Hepatocyte (in vitro differentiated cells): ENCODE measurements at regions not wholly inside any gene's neighbourhood (a gene's known extent, or its start where the extent isn't known, plus 50 kb on each side); places are given as distances from the start of the nearest gene placed in this dataset.

Experiments
- DNase-seq: peaks from one replicate; pipeline ENCODE4 v3.0.0-alpha.2; 2016; ENCODE audit warnings: low spot score
- H2AFZ ChIP-seq: fragments of 200-600 bp; sonication (generic); 2 replicates; pipeline ENCODE4 v1.6.0; 2016; ENCODE audit warnings: antibody characterized with exemption, mild to moderate bottlenecking
- H3K27ac ChIP-seq: fragments of 200-600 bp; sonication (generic); 2 replicates; pipeline ENCODE4 v1.5.1; 2016; ENCODE audit warnings: mild to moderate bottlenecking
- H3K27me3 ChIP-seq: fragments of 200-600 bp; sonication (generic); 2 replicates; pipeline ENCODE4 v1.6.1; 2016
- H3K36me3 ChIP-seq: fragments of 200-600 bp; sonication (generic); replicated peaks from 2 replicates; pipeline ENCODE4 v1.5.1; 2016; ENCODE audit warnings: low read depth; ENCODE audit not compliant: insufficient read depth
- H3K4me1 ChIP-seq: fragments of 200-600 bp; sonication (generic); 2 replicates; pipeline ENCODE4 v1.5.1; 2016; ENCODE audit warnings: mild to moderate bottlenecking, moderate library complexity; ENCODE audit not compliant: insufficient read depth
- H3K4me2 ChIP-seq: fragments of 200-600 bp; sonication (generic); 2 replicates; pipeline ENCODE4 v1.6.0; 2016
- H3K4me3 ChIP-seq: fragments of 200-600 bp; sonication (generic); 2 replicates; pipeline ENCODE4 v1.5.1; 2016; ENCODE audit warnings: mild to moderate bottlenecking
- H3K79me2 ChIP-seq: fragments of 200-600 bp; sonication (generic); 2 replicates; pipeline ENCODE4 v1.6.0; 2017; ENCODE audit warnings: mild to moderate bottlenecking
- H3K9me2 ChIP-seq: fragments of 200-600 bp; sonication (generic); replicated peaks from 2 replicates; pipeline ENCODE4 v1.6.0; 2017; ENCODE audit warnings: mild to moderate bottlenecking; ENCODE audit not compliant: insufficient read depth
- H3K9me3 ChIP-seq: fragments of 200-600 bp; sonication (generic); 2 replicates; pipeline ENCODE4 v1.5.1; 2016; ENCODE audit warnings: low read depth, mild to moderate bottlenecking
- H4K20me1 ChIP-seq: fragments of 200-600 bp; sonication (generic); 2 replicates; pipeline ENCODE4 v1.6.0; 2016; ENCODE audit warnings: mild to moderate bottlenecking; ENCODE audit not compliant: insufficient read depth, poor library complexity, severe bottlenecking
- CTCF ChIP-seq: fragments of 200-600 bp; sonication (generic); IDR thresholded peaks from 2 replicates; pipeline ENCODE4 v1.5.1; 2016; ENCODE audit warnings: antibody characterized with exemption, mild to moderate bottlenecking; ENCODE audit not compliant: poor library complexity
- EZH2 ChIP-seq: fragments of 200-600 bp; sonication (generic); IDR thresholded peaks from 2 replicates; pipeline ENCODE4 v1.6.1; 2016; ENCODE audit warnings: antibody characterized with exemption, mild to moderate bottlenecking, borderline replicate concordance
- EZH2phosphoT487 ChIP-seq: fragments of 200-600 bp; sonication (generic); IDR thresholded peaks from one replicate; pipeline ENCODE4 v1.6.1; 2018; ENCODE audit warnings: antibody characterized with exemption, mild to moderate bottlenecking, low read depth, moderate library complexity; ENCODE audit not compliant: unreplicated experiment, severe bottlenecking
- WGBS: methylation state at CpG from one replicate; pipeline ENCODE4 v1.1.6; 2016; ENCODE audit warnings: low lambda C conversion rate; ENCODE audit errors: missing lambda C conversion rate; 5-methylcytosine and 5-hydroxymethylcytosine counted together

GRCh38 chr20:24866008-24866407, 83.1 kb upstream of the CST7 start:
- Histone ChIP-seq H3K4me1 (no peaks in the 10 kb centered on the region), H3K27me3 (no peaks in the 10 kb centered on the region), H3K9me3 (no peaks in the 10 kb centered on the region), H3K4me3 (no peak overlapping the region), H3K79me2 (no peaks in the 10 kb centered on the region), H3K9me2 (no peaks in the 10 kb centered on the region), H3K36me3 (no peaks in the 10 kb centered on the region), H4K20me1 (no peaks in the 10 kb centered on the region), H3K27ac (no peak overlapping the region), H3K4me2 (no peak overlapping the region), H2AFZ (no peak overlapping the region)
- TF ChIP-seq CTCF (no peak), EZH2 (no peak), EZH2phosphoT487 (no peak)
- 92% methylated on average over 1 of the region's 1 CpG for WGBS
- DNase-seq: no peak

- 98% methylated on average over 4 of the region's 4 CpGs for WGBS
- H3K9me2 ChIP-seq: no peaks in the 10 kb centered on the region
- no peak overlapping the region for H3K27ac ChIP-seq
- no peaks in the 10 kb centered on the region for H3K27me3 ChIP-seq
- H3K79me2 ChIP-seq: no peaks in the 10 kb centered on the region
- H3K4me3 ChIP-seq: no peak overlapping the region
- no peak overlapping the region for H3K4me2 ChIP-seq
- H3K36me3 ChIP-seq: no peaks in the 10 kb centered on the region
- TF ChIP-seq CTCF: no peak
- no peak for TF ChIP-seq EZH2
- no peak for TF ChIP-seq EZH2phosphoT487
- H4K20me1 ChIP-seq: no peaks in the 10 kb centered on the region
- no peaks in the 10 kb centered on the region for H3K4me1 ChIP-seq
- no peak overlapping the region for H2AFZ ChIP-seq
- no peak for DNase-seq
- no peaks in the 10 kb centered on the region for H3K9me3 ChIP-seq
Measured at GRCh38 chr20:24866742-24867141, 82.3 kb upstream of the CST7 start.

- no peak overlapping the region for H3K27ac ChIP-seq
- H3K9me2 ChIP-seq: no peaks in the 10 kb centered on the region
- no peaks in the 10 kb centered on the region for H3K27me3 ChIP-seq
- no peaks in the 10 kb centered on the region for H3K79me2 ChIP-seq
- no peak for DNase-seq
- 83% methylated on average over 8 of the region's 8 CpGs for WGBS
- TF ChIP-seq EZH2phosphoT487 (no peak), CTCF (no peak), EZH2 (no peak)
- H3K4me2 ChIP-seq: no peak overlapping the region
- H2AFZ ChIP-seq: no peak overlapping the region
- H4K20me1 ChIP-seq: no peaks in the 10 kb centered on the region
- H3K36me3 ChIP-seq: no peaks in the 10 kb centered on the region
- H3K9me3 ChIP-seq: no peaks in the 10 kb centered on the region
- no peaks in the 10 kb centered on the region for H3K4me1 ChIP-seq
- H3K4me3 ChIP-seq: no peak overlapping the region
Measured at GRCh38 chr20:24867556-24867955, 81.5 kb upstream of the CST7 start.

GRCh38 chr20:24868396-24868927, 80.6 kb upstream of the CST7 start:
- Histone ChIP-seq H3K27ac (no peak overlapping the region), H3K79me2 (no peaks in the 10 kb centered on the region), H3K4me1 (no peaks in the 10 kb centered on the region), H3K4me3 (no peak overlapping the region), H3K27me3 (no peaks in the 10 kb centered on the region), H3K4me2 (no peak overlapping the region), H3K36me3 (no peaks in the 10 kb centered on the region), H3K9me2 (no peaks in the 10 kb centered on the region), H3K9me3 (no peaks in the 10 kb centered on the region), H4K20me1 (no peaks in the 10 kb centered on the region), H2AFZ (no peak overlapping the region)
- DNase-seq: no peak
- no peak for TF ChIP-seq EZH2phosphoT487
- no peak for TF ChIP-seq CTCF
- no peak for TF ChIP-seq EZH2
- WGBS: 94% methylated on average over 10 of the region's 10 CpGs
